Activated B cell treated with CpG ODN at 0.5 μM for 24 hours (primary cell): ENCODE measurements at regions not wholly inside any gene's neighbourhood (a gene's known extent, or its start where the extent isn't known, plus 50 kb on each side); places are given as distances from the start of the nearest gene placed in this dataset.

ENCODE experiments used
- ATAC-seq: fragments of 200-7000 bp; cut with Tn5 transposase; one replicate; pipeline ENCODE4 v1.10.0; 2021; ENCODE audit warnings: low read depth, mild to moderate bottlenecking, moderate library complexity
- CTCF ChIA-PET: fragments of 350-600 bp; sonication (Branson Sonifier 250); formaldehyde crosslinking; loops from one replicate; lab custom pipeline; 2021; ENCODE audit warnings: antibody characterized with exemption; lab: Charles Lee
- POLR2A ChIA-PET: fragments of 350-600 bp; sonication (Branson Sonifier 250); formaldehyde crosslinking; loops from one replicate; lab custom pipeline; 2021; ENCODE audit warnings: antibody characterized with exemption; lab: Charles Lee
- DNase-seq: peaks from one replicate; pipeline ENCODE4 v3.0.0; 2022
- H3K27ac Mint-ChIP-seq: one replicate; pipeline ENCODE4 v1.8.0; 2020; ENCODE audit warnings: mixed read lengths
- H3K27me3 Mint-ChIP-seq: one replicate; pipeline ENCODE4 v1.8.0; 2021; ENCODE audit warnings: mixed read lengths
- H3K36me3 Mint-ChIP-seq: one replicate; pipeline ENCODE4 v1.8.0; 2021; ENCODE audit warnings: low read depth, mixed read lengths
- H3K4me1 Mint-ChIP-seq: one replicate; pipeline ENCODE4 v1.8.0; 2021; ENCODE audit warnings: mixed read lengths
- H3K4me3 Mint-ChIP-seq: one replicate; pipeline ENCODE4 v1.8.0; 2020; ENCODE audit warnings: mild to moderate bottlenecking, mixed read lengths
- H3K9me3 Mint-ChIP-seq: one replicate; pipeline ENCODE4 v1.8.0; 2020; ENCODE audit warnings: mixed read lengths
- intact Hi-C: fragments of 100-400 bp; cut with micrococcal nuclease; formaldehyde crosslinking; loops from one replicate; pipeline ENCODE4 v1.15.1; 2024
- TF ChIP-seq, protein P1 (sequence below): fragments of 200-600 bp; IDR thresholded peaks from one replicate; pipeline ENCODE4 v1.8.0; 2022; ENCODE audit warnings: antibody characterized with exemption, mild to moderate bottlenecking

DNA sequence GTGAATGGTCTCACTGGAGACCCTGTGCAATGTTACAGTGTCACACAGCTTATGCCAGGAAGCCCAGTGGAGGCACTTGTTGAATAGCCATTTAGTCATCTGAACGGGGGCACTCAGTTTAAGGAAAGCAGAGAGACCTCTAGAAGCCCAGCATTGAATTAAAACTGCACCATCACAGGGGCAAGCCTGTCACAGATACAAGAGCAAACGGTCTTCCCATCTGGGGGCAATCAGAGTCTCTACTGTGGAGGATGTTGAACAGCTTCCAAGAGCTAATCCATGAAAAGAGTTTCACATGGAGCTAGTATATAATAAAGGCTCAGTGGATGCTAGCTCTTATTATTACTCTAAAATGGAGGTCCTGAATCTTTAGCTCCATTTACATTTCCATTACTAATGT is 553.7 kb upstream of the ARRDC4 start:
- Mint-ChIP-seq H3K27ac (no peak overlapping the region), H3K4me1 (no peaks in the 10 kb centered on the region), H3K27me3 (no peaks in the 10 kb centered on the region), H3K4me3 (no peak overlapping the region), H3K9me3 (peaks cover 7% of the 10 kb centered on the region), H3K36me3 (no peaks in the 10 kb centered on the region)
- ATAC-seq, result no peak
- intact Hi-C loops, result no loop called here
- TF ChIP-seq, protein P1, sequence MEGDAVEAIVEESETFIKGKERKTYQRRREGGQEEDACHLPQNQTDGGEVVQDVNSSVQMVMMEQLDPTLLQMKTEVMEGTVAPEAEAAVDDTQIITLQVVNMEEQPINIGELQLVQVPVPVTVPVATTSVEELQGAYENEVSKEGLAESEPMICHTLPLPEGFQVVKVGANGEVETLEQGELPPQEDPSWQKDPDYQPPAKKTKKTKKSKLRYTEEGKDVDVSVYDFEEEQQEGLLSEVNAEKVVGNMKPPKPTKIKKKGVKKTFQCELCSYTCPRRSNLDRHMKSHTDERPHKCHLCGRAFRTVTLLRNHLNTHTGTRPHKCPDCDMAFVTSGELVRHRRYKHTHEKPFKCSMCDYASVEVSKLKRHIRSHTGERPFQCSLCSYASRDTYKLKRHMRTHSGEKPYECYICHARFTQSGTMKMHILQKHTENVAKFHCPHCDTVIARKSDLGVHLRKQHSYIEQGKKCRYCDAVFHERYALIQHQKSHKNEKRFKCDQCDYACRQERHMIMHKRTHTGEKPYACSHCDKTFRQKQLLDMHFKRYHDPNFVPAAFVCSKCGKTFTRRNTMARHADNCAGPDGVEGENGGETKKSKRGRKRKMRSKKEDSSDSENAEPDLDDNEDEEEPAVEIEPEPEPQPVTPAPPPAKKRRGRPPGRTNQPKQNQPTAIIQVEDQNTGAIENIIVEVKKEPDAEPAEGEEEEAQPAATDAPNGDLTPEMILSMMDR, result no peak
- CTCF ChIA-PET, result no interaction called here
- DNase-seq, result no peak
- POLR2A ChIA-PET, result no interaction called here

DNA sequence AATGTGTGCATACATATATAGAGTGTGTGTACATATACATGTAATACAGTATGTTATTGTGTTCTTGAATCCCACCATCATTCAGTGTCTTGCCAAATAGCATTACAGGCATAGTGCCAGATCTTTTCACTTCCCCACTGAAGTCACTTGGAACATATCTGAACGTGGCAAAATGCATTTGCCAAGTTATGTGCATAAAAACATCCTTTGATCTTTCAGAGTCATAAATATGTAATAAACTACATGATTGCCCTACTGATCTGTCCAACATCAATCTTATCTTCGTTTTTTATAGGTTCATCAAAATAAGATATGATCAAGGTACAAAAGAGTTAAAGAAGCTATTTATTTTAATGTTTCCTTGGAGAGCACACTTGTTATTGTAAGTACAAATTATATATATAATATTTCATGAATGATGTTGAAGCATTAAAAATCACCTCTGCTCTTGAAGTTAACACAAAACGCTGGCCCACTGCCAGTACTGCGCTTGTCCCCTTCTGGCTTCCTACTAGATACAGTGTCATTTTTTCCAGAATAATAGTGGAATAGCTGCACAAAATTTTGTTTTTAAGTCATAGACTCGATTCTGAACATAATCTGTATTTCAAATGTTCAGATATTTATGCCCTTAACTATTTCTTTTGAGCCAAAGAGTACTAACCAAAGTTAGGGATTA is 549.5 kb upstream of the ARRDC4 start:
- Mint-ChIP-seq H3K27me3 (no peaks in the 10 kb centered on the region), H3K27ac (no peak overlapping the region), H3K4me3 (no peak overlapping the region), H3K9me3 (peaks cover 10% of the 10 kb centered on the region), H3K36me3 (no peaks in the 10 kb centered on the region), H3K4me1 (no peaks in the 10 kb centered on the region)
- DNase-seq, result no peak
- ATAC-seq, result no peak
- intact Hi-C loops, result no loop called here
- CTCF ChIA-PET, result no interaction called here
- TF ChIP-seq, protein P1, result no peak
- POLR2A ChIA-PET, result no interaction called here

DNA sequence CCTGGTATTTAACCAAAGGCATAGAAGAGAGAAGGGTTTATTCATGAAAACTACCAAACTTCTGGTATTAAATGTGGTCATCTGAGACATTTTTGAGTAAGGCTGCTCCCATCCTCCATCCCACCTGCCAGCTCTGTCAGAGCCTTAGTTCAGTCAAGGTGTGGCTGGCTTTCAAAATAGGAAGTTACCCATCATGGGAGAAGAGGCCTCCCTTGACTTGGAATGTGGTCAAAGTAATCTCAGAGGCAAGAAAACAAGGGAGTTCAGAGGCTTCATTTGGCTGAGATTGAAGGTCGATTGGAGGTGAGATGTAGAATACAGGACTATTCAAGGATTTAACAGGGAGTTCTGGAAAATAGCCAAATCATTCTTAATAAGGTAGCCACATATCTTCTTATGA is 540.4 kb upstream of the ARRDC4 start:
- DNase-seq, result no peak
- Mint-ChIP-seq H3K27ac (no peak overlapping the region), H3K4me1 (no peaks in the 10 kb centered on the region), H3K36me3 (no peaks in the 10 kb centered on the region), H3K27me3 (no peaks in the 10 kb centered on the region), H3K4me3 (no peak overlapping the region), H3K9me3 (peaks cover 2% of the 10 kb centered on the region)
- TF ChIP-seq, protein P1, result no peak
- intact Hi-C loops, result no loop called here
- ATAC-seq, result no peak
- POLR2A ChIA-PET, result no interaction called here
- CTCF ChIA-PET, result no interaction called here

DNA sequence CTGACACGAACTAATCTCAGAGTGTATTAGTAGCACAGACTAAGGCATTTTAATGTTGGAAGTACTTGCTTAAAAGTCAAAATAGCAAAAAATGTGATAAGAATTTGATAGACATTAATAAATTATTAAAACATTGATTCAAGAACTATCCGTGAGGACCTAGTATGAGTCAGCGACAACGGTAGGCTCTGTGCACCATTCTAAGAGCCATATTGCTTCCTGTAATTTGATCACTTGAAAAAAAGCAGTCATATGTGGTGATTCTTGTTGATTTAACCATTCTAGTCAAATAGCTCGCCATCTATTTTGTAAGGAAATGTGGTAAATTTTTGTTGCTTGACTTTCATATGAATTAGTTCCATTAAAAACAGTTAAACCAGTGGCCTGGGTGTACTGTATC is 534.9 kb upstream of the ARRDC4 start:
- POLR2A ChIA-PET, result no interaction called here

DNA sequence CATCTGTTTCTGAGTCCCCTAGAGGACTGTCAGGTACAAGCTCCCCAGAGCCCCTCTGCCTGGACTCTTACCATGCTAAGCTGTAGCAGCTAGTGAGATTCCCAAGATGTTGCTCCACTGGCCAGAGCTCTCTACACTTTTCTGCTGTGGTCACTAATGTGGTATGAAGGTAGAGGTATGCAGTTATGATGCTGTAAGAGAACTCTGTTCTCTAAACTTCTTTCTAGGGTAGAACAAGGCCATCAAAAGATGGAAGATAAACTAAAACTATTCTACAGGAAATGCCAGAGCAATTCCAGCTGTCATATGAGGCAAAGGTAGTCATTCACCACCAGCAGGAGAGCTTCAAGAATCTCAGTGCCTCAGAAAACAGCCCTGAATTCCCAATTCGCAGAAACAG is 517.4 kb upstream of the ARRDC4 start:
- H3K4me3 Mint-ChIP-seq, result no peak overlapping the region
- no peaks in the 10 kb centered on the region for H3K36me3 Mint-ChIP-seq
- POLR2A ChIA-PET, result no interaction called here
- intact Hi-C loops, result no loop called here
- CTCF ChIA-PET, result no interaction called here
- H3K9me3 Mint-ChIP-seq, result peaks cover 8% of the 10 kb centered on the region
- no peaks in the 10 kb centered on the region for H3K4me1 Mint-ChIP-seq
- ATAC-seq, result no peak
- TF ChIP-seq, protein P1, result no peak
- no peak overlapping the region for H3K27ac Mint-ChIP-seq
- no peaks in the 10 kb centered on the region for H3K27me3 Mint-ChIP-seq
- DNase-seq, result no peak

More for the DNA sequence above, 534.9 kb upstream of the ARRDC4 start:
- Mint-ChIP-seq H3K36me3 (no peaks in the 10 kb centered on the region), H3K27me3 (no peaks in the 10 kb centered on the region), H3K4me1 (no peaks in the 10 kb centered on the region), H3K4me3 (no peak overlapping the region), H3K9me3 (no peaks in the 10 kb centered on the region), H3K27ac (no peak overlapping the region)
- ATAC-seq, result no peak
- TF ChIP-seq, protein P1, result no peak
- no peak for DNase-seq
- intact Hi-C loops, result no loop called here
- CTCF ChIA-PET, result no interaction called here
